ENCODE measurements at regions not wholly inside any gene's neighbourhood (a gene's known extent, or its start where the extent isn't known, plus 50 kb on each side); places are given as distances from the start of the nearest gene placed in this dataset.

DNA sequence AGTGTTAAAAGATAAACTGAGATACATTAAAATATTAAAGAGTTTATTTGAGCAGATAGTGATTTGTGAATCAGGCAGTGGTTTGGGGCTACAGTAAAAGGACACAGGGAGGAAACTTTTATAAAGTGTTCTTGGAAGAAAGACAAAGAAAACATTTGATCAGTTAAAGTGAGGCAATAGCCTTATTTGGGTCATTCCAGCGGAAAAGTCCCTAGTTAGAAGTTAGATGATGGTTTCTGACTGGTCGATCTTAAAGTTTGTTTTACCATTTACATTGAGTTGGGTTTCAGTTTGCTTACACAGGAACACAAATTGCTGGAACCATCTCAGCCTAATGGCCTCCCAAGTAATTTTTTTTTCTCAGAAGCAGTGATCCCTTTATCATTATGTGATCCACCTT, 69.7 kb downstream of the PPP1R2C start:
- TF ChIP-seq, protein P1, sequence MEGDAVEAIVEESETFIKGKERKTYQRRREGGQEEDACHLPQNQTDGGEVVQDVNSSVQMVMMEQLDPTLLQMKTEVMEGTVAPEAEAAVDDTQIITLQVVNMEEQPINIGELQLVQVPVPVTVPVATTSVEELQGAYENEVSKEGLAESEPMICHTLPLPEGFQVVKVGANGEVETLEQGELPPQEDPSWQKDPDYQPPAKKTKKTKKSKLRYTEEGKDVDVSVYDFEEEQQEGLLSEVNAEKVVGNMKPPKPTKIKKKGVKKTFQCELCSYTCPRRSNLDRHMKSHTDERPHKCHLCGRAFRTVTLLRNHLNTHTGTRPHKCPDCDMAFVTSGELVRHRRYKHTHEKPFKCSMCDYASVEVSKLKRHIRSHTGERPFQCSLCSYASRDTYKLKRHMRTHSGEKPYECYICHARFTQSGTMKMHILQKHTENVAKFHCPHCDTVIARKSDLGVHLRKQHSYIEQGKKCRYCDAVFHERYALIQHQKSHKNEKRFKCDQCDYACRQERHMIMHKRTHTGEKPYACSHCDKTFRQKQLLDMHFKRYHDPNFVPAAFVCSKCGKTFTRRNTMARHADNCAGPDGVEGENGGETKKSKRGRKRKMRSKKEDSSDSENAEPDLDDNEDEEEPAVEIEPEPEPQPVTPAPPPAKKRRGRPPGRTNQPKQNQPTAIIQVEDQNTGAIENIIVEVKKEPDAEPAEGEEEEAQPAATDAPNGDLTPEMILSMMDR (conservative IDR thresholded peaks at IDR 0.05 in 1 of 2, IDR thresholded peaks at IDR 0.05 in 1 of 2; ENCODE audit: extremely low read depth in 1 of 2, insufficient read depth in 1 of 2, low read depth in 1 of 2, low read length in 2 of 2): no peak
- TF ChIP-seq EZH2 (IDR thresholded peaks at IDR 0.05; ENCODE audit: borderline replicate concordance, low read length): no peak

Data from mammary epithelial cell (primary cell).